Hepatocyte (in vitro differentiated cells): ENCODE measurements at regions not wholly inside any gene's neighbourhood (a gene's known extent, or its start where the extent isn't known, plus 50 kb on each side); places are given as distances from the start of the nearest gene placed in this dataset.

ENCODE experiments used
- CTCF ChIP-seq: fragments of 200-600 bp; sonication (generic); IDR thresholded peaks from 2 replicates; pipeline ENCODE4 v1.5.1; 2016; ENCODE audit warnings: antibody characterized with exemption, mild to moderate bottlenecking; ENCODE audit not compliant: poor library complexity
- EZH2 ChIP-seq: fragments of 200-600 bp; sonication (generic); IDR thresholded peaks from 2 replicates; pipeline ENCODE4 v1.6.1; 2016; ENCODE audit warnings: antibody characterized with exemption, mild to moderate bottlenecking, borderline replicate concordance

- no peak for TF ChIP-seq CTCF
- TF ChIP-seq EZH2 = no peak
Measured at GRCh38 chr6:10048370-10049297, 366.2 kb downstream of the TFAP2A start.
